Stimulated activated naive CD8-positive, alpha-beta T cell treated with anti-CD3 and anti-CD28 coated beads, Interleukin-15, Interleukin-2, amounts not matched to agents 100 ng/mL and 50 ng/mL, for 24 hours (primary cell): ENCODE measurements at regions not wholly inside any gene's neighbourhood (a gene's known extent, or its start where the extent isn't known, plus 50 kb on each side); places are given as distances from the start of the nearest gene placed in this dataset.

Experiments used
- H3K27ac Mint-ChIP-seq: one replicate; pipeline ENCODE4 v1.8.0; 2021; ENCODE audit warnings: mild to moderate bottlenecking, mixed read lengths
- H3K27me3 Mint-ChIP-seq: one replicate; pipeline ENCODE4 v1.8.0; 2021; ENCODE audit warnings: mixed read lengths
- H3K36me3 Mint-ChIP-seq: one replicate; pipeline ENCODE4 v1.8.0; 2021; ENCODE audit warnings: low read depth, mixed read lengths
- H3K4me1 Mint-ChIP-seq: one replicate; pipeline ENCODE4 v1.8.0; 2021; ENCODE audit warnings: low read depth, mixed read lengths
- H3K4me3 Mint-ChIP-seq: one replicate; pipeline ENCODE4 v1.8.0; 2021; ENCODE audit warnings: mild to moderate bottlenecking, mixed read lengths
- H3K9me3 Mint-ChIP-seq: one replicate; pipeline ENCODE4 v1.8.0; 2021; ENCODE audit warnings: mixed read lengths

DNA sequence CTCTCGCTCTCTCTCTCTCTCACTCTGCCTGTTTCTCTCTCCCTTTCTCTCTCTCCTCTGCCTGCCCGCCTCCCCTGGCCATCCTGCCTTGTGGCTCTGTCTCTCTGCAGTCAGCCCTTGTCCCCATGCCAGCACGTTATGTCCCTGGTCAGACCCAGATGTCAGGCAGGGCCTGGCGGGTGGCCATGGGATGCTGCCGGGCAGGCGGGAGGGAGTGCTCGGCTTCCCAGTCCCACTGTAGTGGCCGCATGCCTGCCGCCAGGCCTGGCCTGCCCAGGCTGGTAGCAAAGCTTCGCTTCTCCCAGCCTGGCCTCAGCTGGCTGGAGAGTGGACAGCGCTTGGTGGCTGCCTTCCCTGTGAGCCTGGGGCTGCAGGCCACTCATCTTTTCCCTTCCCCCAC lies 121.5 kb upstream of the ZNF716 start:
- no peak overlapping the region for H3K4me3 Mint-ChIP-seq
- H3K9me3 Mint-ChIP-seq, result peaks cover 30% of the 10 kb centered on the region
- H3K27me3 Mint-ChIP-seq, result no peaks in the 10 kb centered on the region
- no peak overlapping the region for H3K27ac Mint-ChIP-seq
- H3K36me3 Mint-ChIP-seq, result no peaks in the 10 kb centered on the region
- H3K4me1 Mint-ChIP-seq, result no peaks in the 10 kb centered on the region

GRCh38 chr7:57328963-57329362 lies 121.0 kb upstream of the ZNF716 start:
- H3K4me1 Mint-ChIP-seq, result no peaks in the 10 kb centered on the region
- peaks cover 30% of the 10 kb centered on the region for H3K9me3 Mint-ChIP-seq
- H3K27ac Mint-ChIP-seq, result no peak overlapping the region
- H3K27me3 Mint-ChIP-seq, result no peaks in the 10 kb centered on the region
- H3K36me3 Mint-ChIP-seq, result no peaks in the 10 kb centered on the region
- H3K4me3 Mint-ChIP-seq, result no peak overlapping the region

- Mint-ChIP-seq H3K27me3 (no peaks in the 10 kb centered on the region), H3K9me3 (peaks cover 28% of the 10 kb centered on the region), H3K27ac (no peak overlapping the region), H3K4me1 (no peaks in the 10 kb centered on the region), H3K4me3 (no peak overlapping the region), H3K36me3 (peaks cover 3% of the 10 kb centered on the region)
Measured at GRCh38 chr7:57339198-57339944, 110.6 kb upstream of the ZNF716 start.

DNA sequence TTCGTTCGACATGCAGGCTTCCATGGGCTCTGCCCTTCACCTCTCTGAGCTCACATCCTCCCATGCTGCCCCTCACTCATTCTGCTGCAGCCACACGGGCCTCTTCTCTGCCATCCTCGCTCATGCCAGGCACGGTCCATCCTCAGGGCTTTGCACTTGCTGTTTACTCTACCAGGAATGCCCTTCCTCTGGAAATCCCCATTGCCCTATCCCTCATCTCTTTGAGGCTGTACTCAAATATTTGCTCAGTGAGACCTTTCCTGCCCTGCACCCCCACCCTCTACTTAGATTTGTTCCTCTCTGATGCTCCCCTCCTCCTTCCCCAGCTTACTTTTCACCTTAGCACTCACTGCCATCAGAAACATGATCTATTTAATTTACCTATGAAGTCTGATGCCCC lies 107.0 kb upstream of the ZNF716 start:
- H3K9me3 Mint-ChIP-seq, result peaks cover 27% of the 10 kb centered on the region
- no peaks in the 10 kb centered on the region for H3K27me3 Mint-ChIP-seq
- H3K27ac Mint-ChIP-seq, result no peak overlapping the region
- H3K36me3 Mint-ChIP-seq, result peaks cover 6% of the 10 kb centered on the region
- no peaks in the 10 kb centered on the region for H3K4me1 Mint-ChIP-seq
- H3K4me3 Mint-ChIP-seq, result no peak overlapping the region

- no peak overlapping the region for H3K27ac Mint-ChIP-seq
- no peaks in the 10 kb centered on the region for H3K4me1 Mint-ChIP-seq
- no peak overlapping the region for H3K4me3 Mint-ChIP-seq
- H3K27me3 Mint-ChIP-seq, result no peaks in the 10 kb centered on the region
- H3K36me3 Mint-ChIP-seq, result peaks cover 6% of the 10 kb centered on the region
- H3K9me3 Mint-ChIP-seq, result peaks cover 18% of the 10 kb centered on the region
Measured at GRCh38 chr7:57343901-57344622, 105.9 kb upstream of the ZNF716 start.

DNA sequence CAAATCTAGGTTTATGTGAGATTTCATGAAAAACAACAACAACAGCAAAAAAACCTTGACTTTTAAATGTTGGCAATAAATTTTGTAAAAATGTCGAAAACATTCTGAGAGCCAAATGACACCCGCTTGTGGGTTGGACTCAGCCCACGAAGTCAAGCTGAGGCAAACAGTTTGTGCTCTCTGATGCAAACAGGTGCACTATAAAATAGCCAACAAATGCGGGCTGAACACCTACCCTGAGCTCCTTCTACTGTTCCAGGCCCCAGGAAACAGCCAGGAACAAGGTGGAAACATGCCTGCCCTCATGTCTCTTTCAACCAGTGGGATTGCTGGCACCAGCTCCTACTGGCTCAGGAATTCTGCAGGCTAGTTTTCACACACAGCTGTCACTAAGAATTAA lies 105.0 kb upstream of the ZNF716 start:
- H3K4me1 Mint-ChIP-seq, result no peaks in the 10 kb centered on the region
- H3K27me3 Mint-ChIP-seq, result no peaks in the 10 kb centered on the region
- no peak overlapping the region for H3K4me3 Mint-ChIP-seq
- peaks cover 21% of the 10 kb centered on the region for H3K9me3 Mint-ChIP-seq
- no peak overlapping the region for H3K27ac Mint-ChIP-seq
- H3K36me3 Mint-ChIP-seq, result peaks cover 6% of the 10 kb centered on the region

- H3K27me3 Mint-ChIP-seq, result no peaks in the 10 kb centered on the region
- peaks cover 3% of the 10 kb centered on the region for H3K36me3 Mint-ChIP-seq
- H3K9me3 Mint-ChIP-seq, result peaks cover 28% of the 10 kb centered on the region
- no peak overlapping the region for H3K4me3 Mint-ChIP-seq
- H3K4me1 Mint-ChIP-seq, result no peaks in the 10 kb centered on the region
- no peak overlapping the region for H3K27ac Mint-ChIP-seq
Measured at GRCh38 chr7:57348646-57349269, 101.2 kb upstream of the ZNF716 start.

GRCh38 chr7:57354195-57354594 lies 95.8 kb upstream of the ZNF716 start:
- Mint-ChIP-seq H3K27me3 (no peaks in the 10 kb centered on the region), H3K27ac (no peak overlapping the region), H3K4me1 (no peaks in the 10 kb centered on the region), H3K9me3 (peaks cover 34% of the 10 kb centered on the region), H3K4me3 (no peak overlapping the region), H3K36me3 (no peaks in the 10 kb centered on the region)

- peaks cover 36% of the 10 kb centered on the region for H3K9me3 Mint-ChIP-seq
- no peak overlapping the region for H3K4me3 Mint-ChIP-seq
- H3K27me3 Mint-ChIP-seq, result no peaks in the 10 kb centered on the region
- no peak overlapping the region for H3K27ac Mint-ChIP-seq
- no peaks in the 10 kb centered on the region for H3K4me1 Mint-ChIP-seq
- H3K36me3 Mint-ChIP-seq, result no peaks in the 10 kb centered on the region
Measured at GRCh38 chr7:57354679-57355338, 95.2 kb upstream of the ZNF716 start.

- Mint-ChIP-seq H3K9me3 (peaks cover 25% of the 10 kb centered on the region), H3K27ac (no peak overlapping the region), H3K4me1 (no peaks in the 10 kb centered on the region), H3K4me3 (no peak overlapping the region), H3K27me3 (no peaks in the 10 kb centered on the region), H3K36me3 (no peaks in the 10 kb centered on the region)
Measured at GRCh38 chr7:57361406-57361805, 88.6 kb upstream of the ZNF716 start.

- no peaks in the 10 kb centered on the region for H3K27me3 Mint-ChIP-seq
- H3K4me3 Mint-ChIP-seq, result no peak overlapping the region
- H3K36me3 Mint-ChIP-seq, result no peaks in the 10 kb centered on the region
- no peak overlapping the region for H3K27ac Mint-ChIP-seq
- H3K4me1 Mint-ChIP-seq, result no peaks in the 10 kb centered on the region
- peaks cover 27% of the 10 kb centered on the region for H3K9me3 Mint-ChIP-seq
Measured at GRCh38 chr7:57362868-57363267, 87.1 kb upstream of the ZNF716 start.

DNA sequence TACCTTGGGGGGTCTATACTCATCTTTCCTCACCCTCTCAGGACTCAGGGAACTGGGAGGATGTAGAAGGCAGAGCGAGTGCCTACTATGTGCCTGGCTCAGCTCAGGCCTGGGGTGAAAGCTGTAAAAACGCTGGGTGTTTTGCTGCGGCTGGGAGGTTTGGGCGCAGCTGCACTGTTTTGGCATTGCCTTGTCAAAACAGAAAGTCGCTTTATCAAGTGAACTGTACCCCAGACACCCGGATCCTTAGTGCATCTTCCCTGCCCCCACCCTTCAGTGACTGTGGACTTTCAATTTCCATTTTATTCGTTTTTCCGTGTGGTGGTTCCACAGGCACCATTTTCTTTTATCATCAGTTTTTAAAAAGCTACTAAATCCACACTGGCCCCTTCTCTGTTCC lies 86.7 kb upstream of the ZNF716 start:
- H3K4me1 Mint-ChIP-seq, result no peaks in the 10 kb centered on the region
- H3K4me3 Mint-ChIP-seq, result no peak overlapping the region
- H3K27me3 Mint-ChIP-seq, result no peaks in the 10 kb centered on the region
- no peak overlapping the region for H3K27ac Mint-ChIP-seq
- peaks cover 28% of the 10 kb centered on the region for H3K9me3 Mint-ChIP-seq
- H3K36me3 Mint-ChIP-seq, result no peaks in the 10 kb centered on the region

DNA sequence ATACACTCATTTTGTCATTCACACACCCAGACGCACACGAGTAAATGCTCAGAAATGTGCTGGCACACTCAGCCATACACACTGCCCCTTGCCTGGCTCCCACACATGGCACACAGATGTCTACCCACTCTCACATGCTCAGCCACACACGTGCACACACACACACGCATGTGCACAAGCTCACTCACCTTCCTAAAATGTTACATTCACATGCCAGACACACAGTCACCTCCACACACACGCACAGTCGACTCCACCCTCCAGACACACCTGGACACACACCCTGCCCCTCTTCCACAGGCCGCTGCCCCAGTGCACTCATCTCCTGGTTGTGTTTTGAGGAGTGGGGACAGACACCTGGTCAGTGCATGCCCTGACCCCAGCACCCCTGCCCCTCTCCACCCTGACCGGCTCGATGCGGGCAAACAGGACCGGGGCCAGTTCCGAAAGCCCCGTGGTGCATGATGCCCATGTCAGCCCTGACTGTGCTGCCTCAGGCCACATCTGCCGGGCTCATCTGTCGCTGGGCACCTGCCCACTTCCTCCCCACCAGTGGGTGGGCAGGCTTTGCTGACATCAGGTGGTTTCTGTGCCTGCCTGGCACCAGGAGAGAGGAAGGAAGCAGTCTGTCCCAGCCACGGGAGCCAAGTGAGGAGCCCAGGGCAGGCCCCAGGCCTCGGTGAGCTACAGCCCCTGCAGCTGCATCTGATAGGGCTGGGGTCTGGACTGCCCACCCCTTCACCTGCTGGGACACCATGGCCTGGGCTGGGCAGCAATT lies 84.9 kb upstream of the ZNF716 start:
- H3K9me3 Mint-ChIP-seq, result peaks cover 22% of the 10 kb centered on the region
- no peak overlapping the region for H3K4me3 Mint-ChIP-seq
- no peak overlapping the region for H3K27ac Mint-ChIP-seq
- H3K4me1 Mint-ChIP-seq, result no peaks in the 10 kb centered on the region
- H3K27me3 Mint-ChIP-seq, result no peaks in the 10 kb centered on the region
- no peaks in the 10 kb centered on the region for H3K36me3 Mint-ChIP-seq

- no peaks in the 10 kb centered on the region for H3K4me1 Mint-ChIP-seq
- H3K27ac Mint-ChIP-seq, result no peak overlapping the region
- no peaks in the 10 kb centered on the region for H3K36me3 Mint-ChIP-seq
- H3K4me3 Mint-ChIP-seq, result no peak overlapping the region
- H3K9me3 Mint-ChIP-seq, result peaks cover 21% of the 10 kb centered on the region
- H3K27me3 Mint-ChIP-seq, result no peaks in the 10 kb centered on the region
Measured at GRCh38 chr7:57367171-57367570, 82.8 kb upstream of the ZNF716 start.
